ENCODE measurements at regions not wholly inside any gene's neighbourhood (a gene's known extent, or its start where the extent isn't known, plus 50 kb on each side); places are given as distances from the start of the nearest gene placed in this dataset.

- TF ChIP-seq, protein P1, sequence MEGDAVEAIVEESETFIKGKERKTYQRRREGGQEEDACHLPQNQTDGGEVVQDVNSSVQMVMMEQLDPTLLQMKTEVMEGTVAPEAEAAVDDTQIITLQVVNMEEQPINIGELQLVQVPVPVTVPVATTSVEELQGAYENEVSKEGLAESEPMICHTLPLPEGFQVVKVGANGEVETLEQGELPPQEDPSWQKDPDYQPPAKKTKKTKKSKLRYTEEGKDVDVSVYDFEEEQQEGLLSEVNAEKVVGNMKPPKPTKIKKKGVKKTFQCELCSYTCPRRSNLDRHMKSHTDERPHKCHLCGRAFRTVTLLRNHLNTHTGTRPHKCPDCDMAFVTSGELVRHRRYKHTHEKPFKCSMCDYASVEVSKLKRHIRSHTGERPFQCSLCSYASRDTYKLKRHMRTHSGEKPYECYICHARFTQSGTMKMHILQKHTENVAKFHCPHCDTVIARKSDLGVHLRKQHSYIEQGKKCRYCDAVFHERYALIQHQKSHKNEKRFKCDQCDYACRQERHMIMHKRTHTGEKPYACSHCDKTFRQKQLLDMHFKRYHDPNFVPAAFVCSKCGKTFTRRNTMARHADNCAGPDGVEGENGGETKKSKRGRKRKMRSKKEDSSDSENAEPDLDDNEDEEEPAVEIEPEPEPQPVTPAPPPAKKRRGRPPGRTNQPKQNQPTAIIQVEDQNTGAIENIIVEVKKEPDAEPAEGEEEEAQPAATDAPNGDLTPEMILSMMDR (IDR thresholded peaks at IDR 0.05; ENCODE audit: insufficient read depth, low read depth, low read length) = no peak
- no peak for DNase-seq (ENCODE audit: low read depth)
- no peak overlapping the region for H3K4me3 ChIP-seq (ENCODE audit: low read depth, low read length)
These were observed 508.3 kb downstream of the TUSC7 start for GRCh38 chr3:117217760-117218316.

DNA sequence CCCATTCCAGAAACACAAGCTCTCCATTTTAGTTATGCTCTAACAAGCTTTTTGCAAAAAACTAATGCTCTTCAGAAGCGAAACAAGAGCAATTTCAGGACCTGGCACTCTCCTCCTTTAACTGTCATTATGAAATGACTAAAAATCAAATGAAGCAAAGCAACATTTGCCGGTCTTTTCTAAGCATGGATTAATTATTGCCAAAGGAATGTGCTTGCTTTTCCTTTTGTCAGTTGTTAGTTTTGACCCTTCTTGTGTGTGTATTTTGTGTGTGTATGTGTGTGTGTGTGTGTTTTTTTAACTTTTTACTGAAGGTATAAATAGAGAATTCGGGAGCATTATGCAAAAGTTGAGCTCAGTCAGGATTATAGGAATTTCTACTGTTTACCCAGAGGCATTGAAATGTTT is 509.1 kb downstream of the TUSC7 start:
- H3K4me3 ChIP-seq (ENCODE audit: low read depth, low read length) = no peak overlapping the region
- TF ChIP-seq, protein P1 (IDR thresholded peaks at IDR 0.05; ENCODE audit: insufficient read depth, low read depth, low read length) = no peak
- no peak for DNase-seq (ENCODE audit: low read depth)

- TF ChIP-seq, protein P1 (IDR thresholded peaks at IDR 0.05; ENCODE audit: insufficient read depth, low read depth, low read length) = no peak
- H3K4me3 ChIP-seq (ENCODE audit: low read depth, low read length) = no peak overlapping the region
- DNase-seq (ENCODE audit: low read depth) = no peak
These were observed 509.7 kb downstream of the TUSC7 start for GRCh38 chr3:117219296-117219695.

GRCh38 chr3:117226932-117227331 is 517.4 kb downstream of the TUSC7 start:
- TF ChIP-seq, protein P1 (IDR thresholded peaks at IDR 0.05; ENCODE audit: insufficient read depth, low read depth, low read length) = no peak
- H3K4me3 ChIP-seq (ENCODE audit: low read depth, low read length) = no peak overlapping the region
- no peak for DNase-seq (ENCODE audit: low read depth)

DNA sequence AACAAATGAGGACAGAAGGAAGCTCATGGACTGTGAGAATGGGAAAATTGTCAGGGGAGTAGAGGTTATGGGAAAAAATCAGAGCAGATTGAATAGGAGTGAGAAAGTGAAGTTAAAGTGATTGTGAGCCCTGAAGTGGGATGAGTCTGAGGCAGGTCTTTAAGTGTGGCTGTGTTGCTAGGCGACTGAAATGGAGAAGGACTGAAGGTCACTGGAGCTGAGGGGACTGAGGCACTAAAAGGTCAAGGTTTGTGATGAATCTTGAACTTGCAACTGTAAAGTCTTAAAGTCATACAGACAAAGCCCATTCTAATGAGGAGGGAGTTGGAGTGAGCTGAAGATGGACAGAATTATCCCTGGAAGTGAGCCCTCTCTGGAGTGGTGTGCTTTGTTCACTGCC is 518.9 kb downstream of the TUSC7 start:
- no peak overlapping the region for H3K4me3 ChIP-seq (ENCODE audit: low read depth, low read length)
- no peak for DNase-seq (ENCODE audit: low read depth)
- TF ChIP-seq, protein P1 (IDR thresholded peaks at IDR 0.05; ENCODE audit: insufficient read depth, low read depth, low read length) = no peak

DNA sequence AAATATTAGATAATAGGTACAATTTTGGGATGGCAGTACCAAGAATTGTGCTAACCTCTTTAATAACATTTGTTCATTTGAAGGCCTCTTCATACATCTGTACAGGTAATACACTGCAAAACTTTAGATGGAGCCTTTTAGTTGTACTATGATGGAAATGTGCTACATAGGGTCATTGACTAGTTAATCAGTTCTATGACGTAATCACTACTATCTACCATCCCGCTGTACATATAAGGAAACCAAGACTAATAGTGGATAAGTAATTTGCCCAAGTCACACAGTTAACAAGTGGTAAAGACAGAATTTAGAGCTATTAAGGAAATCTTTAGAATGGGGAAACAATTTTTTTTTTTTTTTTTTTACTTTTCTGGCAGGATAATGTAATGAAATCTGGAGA is 521.3 kb downstream of the TUSC7 start:
- TF ChIP-seq, protein P1 (IDR thresholded peaks at IDR 0.05; ENCODE audit: insufficient read depth, low read depth, low read length) = no peak
- no peak for DNase-seq (ENCODE audit: low read depth)
- no peak overlapping the region for H3K4me3 ChIP-seq (ENCODE audit: low read depth, low read length)

- TF ChIP-seq, protein P1 (IDR thresholded peaks at IDR 0.05; ENCODE audit: insufficient read depth, low read depth, low read length) = no peak
- no peak overlapping the region for H3K4me3 ChIP-seq (ENCODE audit: low read depth, low read length)
- DNase-seq (ENCODE audit: low read depth) = no peak
These were observed 524.8 kb downstream of the TUSC7 start for GRCh38 chr3:117234331-117234730.
